Activated CD8-positive, alpha-beta memory T cell treated with anti-CD3 and anti-CD28 coated beads for 24 hours (primary cell): ENCODE measurements at regions not wholly inside any gene's neighbourhood (a gene's known extent, or its start where the extent isn't known, plus 50 kb on each side); places are given as distances from the start of the nearest gene placed in this dataset.
"Not testable (repeated sequence)": the region's sequence is repeated elsewhere in the genome, so short reads cannot be mapped to it uniquely, and the experiment has no call there.

Experiments used
- DNase-seq: peaks from one replicate; pipeline ENCODE4 v3.0.0-alpha.2; 2020

GRCh38 chr3:20810555-20810954 is 624.5 kb upstream of the SGO1 start:
- no peak for DNase-seq

- DNase-seq: no peak
Observed at GRCh38 chr3:20809356-20809755, 623.4 kb upstream of the SGO1 start.

GRCh38 chr3:20808864-20809263 is 622.9 kb upstream of the SGO1 start:
- no peak for DNase-seq

- no peak for DNase-seq
Observed at GRCh38 chr3:20798666-20799065, 612.7 kb upstream of the SGO1 start.

GRCh38 chr3:20787005-20787404 is 601.0 kb upstream of the SGO1 start:
- no peak for DNase-seq

GRCh38 chr3:20776692-20777091 is 590.7 kb upstream of the SGO1 start:
- no peak for DNase-seq

- DNase-seq: no peak
Observed at GRCh38 chr3:20776286-20776685, 590.3 kb upstream of the SGO1 start.

- DNase-seq: no peak
Observed at GRCh38 chr3:20773320-20773984, 587.4 kb upstream of the SGO1 start.

GRCh38 chr3:20772869-20773268 is 586.9 kb upstream of the SGO1 start:
- no peak for DNase-seq

- no peak for DNase-seq
Observed at GRCh38 chr3:20769430-20769829, 583.4 kb upstream of the SGO1 start.

- no peak for DNase-seq
Observed at GRCh38 chr3:20760981-20761380, 575.0 kb upstream of the SGO1 start.

- DNase-seq: no peak
Observed at GRCh38 chr3:20752416-20752815, 566.4 kb upstream of the SGO1 start.

GRCh38 chr3:20751296-20751695 is 565.3 kb upstream of the SGO1 start:
- no peak for DNase-seq

GRCh38 chr3:20747741-20748140 is 561.7 kb upstream of the SGO1 start:
- DNase-seq: no peak

GRCh38 chr3:20743553-20744321 is 557.7 kb upstream of the SGO1 start:
- no peak for DNase-seq

- DNase-seq: no peak
Observed at GRCh38 chr3:20742903-20743552, 557.0 kb upstream of the SGO1 start.

GRCh38 chr3:20741381-20741780 is 555.4 kb upstream of the SGO1 start:
- no peak for DNase-seq

GRCh38 chr3:20739814-20740213 is 553.8 kb upstream of the SGO1 start:
- no peak for DNase-seq

GRCh38 chr3:20736287-20736852 is 550.4 kb upstream of the SGO1 start:
- no peak for DNase-seq

GRCh38 chr3:20729185-20729584 is 543.2 kb upstream of the SGO1 start:
- DNase-seq: no peak

GRCh38 chr3:20726786-20727185 is 540.8 kb upstream of the SGO1 start:
- no peak for DNase-seq

- no peak for DNase-seq
Observed at GRCh38 chr3:20724241-20724640, 538.2 kb upstream of the SGO1 start.

- not testable (repeated sequence) for DNase-seq
Observed at GRCh38 chr3:20716425-20716824, 530.4 kb upstream of the SGO1 start.

GRCh38 chr3:20701641-20702040 is 515.6 kb upstream of the SGO1 start:
- DNase-seq: no peak
